Tibial nerve (tissue), 4 donors: ENCODE measurements at regions not wholly inside any gene's neighbourhood (a gene's known extent, or its start where the extent isn't known, plus 50 kb on each side); places are given as distances from the start of the nearest gene placed in this dataset.

Experiments
- DNase-seq, 2 donors: peaks; one replicate each; pipeline ENCODE4 v3.0.0-alpha.2; 2019; ENCODE audit warnings: low spot score in 2 of 2
- H3K27ac ChIP-seq, 4 donors: fragments of 200-600 bp; sonication (generic) in 3 of 4; one replicate each; pipeline ENCODE4 v1.5.1; 2017 to 2019; ENCODE audit warnings: mild to moderate bottlenecking in 1 of 4
- H3K27me3 ChIP-seq, 2 donors: fragments of 200-600 bp; sonication (generic) in 1 of 2; one replicate each; pipeline versions ENCODE4 v1.5.1 to v1.6.0; 2017 to 2019
- H3K36me3 ChIP-seq, 3 donors: fragments of 200-600 bp; sonication (generic); one replicate each; pipeline ENCODE4 v1.5.1; 2018 to 2019
- H3K4me1 ChIP-seq, 4 donors: fragments of 200-600 bp; sonication (generic) in 3 of 4; one replicate each; pipeline ENCODE4 v1.5.1; 2017 to 2019
- H3K4me3 ChIP-seq, 4 donors: fragments of 200-600 bp; sonication (generic) in 3 of 4; one replicate each; pipeline ENCODE4 v1.5.1; 2017 to 2019; ENCODE audit warnings: mild to moderate bottlenecking in 1 of 4, moderate library complexity in 1 of 4
- H3K9me3 ChIP-seq, 4 donors: fragments of 200-600 bp; sonication (generic) in 3 of 4; one replicate each; pipeline ENCODE4 v1.5.1; 2017 to 2019
- EP300 ChIP-seq, 2 donors: sonication (generic); formaldehyde crosslinking; IDR thresholded peaks; one replicate each; pipeline ENCODE4 v1.6.1; 2017; ENCODE audit warnings: antibody characterized with exemption in 2 of 2, mild to moderate bottlenecking in 1 of 2
- POLR2A ChIP-seq, 2 donors: fragments of 450-650 bp; IDR thresholded peaks; one replicate each; pipeline ENCODE4 v1.6.1; 2017; ENCODE audit warnings: antibody characterized with exemption in 2 of 2, mild to moderate bottlenecking in 2 of 2, moderate library complexity in 2 of 2
- WGBS, 2 donors: methylation state at CpG; one replicate each; pipeline ENCODE4 v1.1.5; 2018; 5-methylcytosine and 5-hydroxymethylcytosine counted together
- TF ChIP-seq, protein P1 (sequence below), 5 experiments: fragments of 200-600 bp in 3 of 5; fragments of 450-650 bp in 2 of 5; sonication (generic) in 3 of 5; IDR thresholded peaks; one replicate each; pipeline ENCODE4 v1.5.1; 2016 to 2019; ENCODE audit warnings: antibody characterized with exemption in 5 of 5, mild to moderate bottlenecking in 3 of 5, moderate library complexity in 2 of 5

DNA sequence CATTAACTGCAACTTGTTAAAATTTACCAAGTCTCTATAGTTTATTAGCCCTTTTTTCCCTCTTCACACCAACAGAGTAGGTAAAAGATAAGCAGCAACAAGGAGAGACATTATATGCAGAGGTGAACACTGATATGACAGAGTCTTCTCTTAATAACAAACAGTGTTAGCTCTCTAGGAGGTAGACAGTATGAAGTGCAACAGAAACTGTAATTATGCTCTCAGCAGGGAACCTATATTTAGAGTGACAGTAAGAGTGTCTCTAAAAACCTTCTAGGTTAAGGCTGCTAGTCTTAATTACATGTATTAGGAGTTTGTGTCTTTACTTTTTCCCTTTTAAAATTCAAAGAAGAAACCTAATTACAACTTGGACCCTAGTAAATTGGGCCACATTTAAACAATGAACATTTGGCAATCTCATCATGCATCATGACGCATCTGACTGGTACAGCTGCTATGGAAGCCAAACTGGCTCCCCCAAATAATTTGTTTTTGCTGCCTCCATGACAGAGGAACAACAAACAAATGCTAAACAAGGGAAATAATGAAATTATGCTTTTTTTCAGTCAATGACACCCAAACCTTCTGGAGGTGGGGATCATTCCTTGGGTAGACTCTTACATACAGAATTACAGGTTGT is 69.9 kb upstream of the MMADHC start:
- TF ChIP-seq, protein P1, sequence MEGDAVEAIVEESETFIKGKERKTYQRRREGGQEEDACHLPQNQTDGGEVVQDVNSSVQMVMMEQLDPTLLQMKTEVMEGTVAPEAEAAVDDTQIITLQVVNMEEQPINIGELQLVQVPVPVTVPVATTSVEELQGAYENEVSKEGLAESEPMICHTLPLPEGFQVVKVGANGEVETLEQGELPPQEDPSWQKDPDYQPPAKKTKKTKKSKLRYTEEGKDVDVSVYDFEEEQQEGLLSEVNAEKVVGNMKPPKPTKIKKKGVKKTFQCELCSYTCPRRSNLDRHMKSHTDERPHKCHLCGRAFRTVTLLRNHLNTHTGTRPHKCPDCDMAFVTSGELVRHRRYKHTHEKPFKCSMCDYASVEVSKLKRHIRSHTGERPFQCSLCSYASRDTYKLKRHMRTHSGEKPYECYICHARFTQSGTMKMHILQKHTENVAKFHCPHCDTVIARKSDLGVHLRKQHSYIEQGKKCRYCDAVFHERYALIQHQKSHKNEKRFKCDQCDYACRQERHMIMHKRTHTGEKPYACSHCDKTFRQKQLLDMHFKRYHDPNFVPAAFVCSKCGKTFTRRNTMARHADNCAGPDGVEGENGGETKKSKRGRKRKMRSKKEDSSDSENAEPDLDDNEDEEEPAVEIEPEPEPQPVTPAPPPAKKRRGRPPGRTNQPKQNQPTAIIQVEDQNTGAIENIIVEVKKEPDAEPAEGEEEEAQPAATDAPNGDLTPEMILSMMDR (IDR thresholded peaks at IDR 0.05), result no peak
- no peak for TF ChIP-seq POLR2A (IDR thresholded peaks at IDR 0.05)
- no peak for TF ChIP-seq EP300 (IDR thresholded peaks at IDR 0.05)
- H3K4me1 ChIP-seq, result peaks cover 0 to 5% (median 2%) of the 10 kb centered on the region in 4 donors

DNA sequence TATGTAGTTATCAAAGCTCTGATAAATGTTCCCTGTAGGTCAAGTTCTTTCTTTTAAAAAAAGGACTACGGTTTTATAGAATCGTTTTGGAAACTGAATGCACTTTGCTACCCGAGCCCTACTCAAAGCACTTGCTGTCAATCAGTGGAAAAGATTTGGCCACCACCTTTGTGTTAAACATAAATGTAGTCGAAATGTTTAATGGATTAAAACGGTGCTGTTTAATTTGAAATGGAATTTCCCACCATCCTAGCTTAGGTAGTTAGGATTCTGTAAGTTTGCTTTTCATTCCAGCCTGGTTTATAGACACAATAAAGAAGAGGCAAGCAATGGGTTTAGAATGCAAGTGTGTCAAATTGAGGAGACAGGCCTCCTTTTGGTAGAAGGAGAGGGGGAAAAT is 69.4 kb upstream of the MMADHC start:
- no peaks in the 10 kb centered on the region for H3K36me3 ChIP-seq
- no peak for DNase-seq
- TF ChIP-seq EP300 (IDR thresholded peaks at IDR 0.05), result no peak
- no peak for TF ChIP-seq POLR2A (IDR thresholded peaks at IDR 0.05)
- TF ChIP-seq, protein P1 (IDR thresholded peaks at IDR 0.05), result no peak
- 72 to 82% methylated on average over 5 of the region's 5 CpGs for WGBS, 2 donors
- peaks cover 0 to 3% (median 1%) of the 10 kb centered on the region in 4 donors for H3K4me1 ChIP-seq
- H3K9me3 ChIP-seq, result no peaks in the 10 kb centered on the region
- no peaks in the 10 kb centered on the region for H3K27me3 ChIP-seq
- no peak overlapping the region for H3K4me3 ChIP-seq
- H3K27ac ChIP-seq, result no peak overlapping the region

More for the DNA sequence above, 69.9 kb upstream of the MMADHC start:
- H3K36me3 ChIP-seq, result no peaks in the 10 kb centered on the region
- no peak overlapping the region for H3K27ac ChIP-seq
- no peaks in the 10 kb centered on the region for H3K27me3 ChIP-seq
- no peak overlapping the region for H3K4me3 ChIP-seq
- H3K9me3 ChIP-seq, result no peaks in the 10 kb centered on the region
- WGBS, 2 donors, result 87 to 92% methylated on average over 1 of the region's 1 CpG
- DNase-seq, result no peak

DNA sequence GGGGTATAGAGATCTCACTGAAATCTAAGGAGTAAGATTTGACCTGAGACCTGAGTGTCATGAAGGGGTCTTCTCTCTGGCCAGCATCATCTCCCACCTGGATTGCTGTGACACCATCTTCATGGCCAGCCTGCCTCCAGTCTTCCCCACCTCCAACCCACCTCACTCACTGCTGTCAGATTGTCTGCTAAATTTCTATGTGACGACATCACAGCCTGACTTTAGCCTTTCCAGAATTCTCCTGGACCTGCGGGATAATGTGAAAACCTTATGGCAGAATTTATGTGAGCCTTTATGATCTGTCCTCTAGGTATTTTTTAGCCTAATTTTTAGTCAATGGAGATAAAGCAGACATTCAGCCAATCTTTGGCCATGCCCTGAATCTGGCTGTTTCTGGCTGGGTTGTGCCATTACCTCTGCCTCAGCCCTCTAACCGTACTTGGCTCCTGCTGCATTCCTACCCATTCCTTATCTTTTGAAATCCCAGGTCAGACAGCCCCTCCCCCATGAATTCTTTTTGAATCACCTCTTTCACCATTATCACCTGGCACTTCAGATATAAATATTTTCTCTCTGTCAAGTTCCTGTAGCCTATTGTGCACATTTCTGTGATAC is 66.4 kb upstream of the MMADHC start:
- WGBS, 2 donors, result 81 to 95% methylated on average over 3 of the region's 3 CpGs
- no peak for TF ChIP-seq EP300 (IDR thresholded peaks at IDR 0.05)
- TF ChIP-seq, protein P1 (IDR thresholded peaks at IDR 0.05), result no peak
- TF ChIP-seq POLR2A (IDR thresholded peaks at IDR 0.05), result no peak

DNA sequence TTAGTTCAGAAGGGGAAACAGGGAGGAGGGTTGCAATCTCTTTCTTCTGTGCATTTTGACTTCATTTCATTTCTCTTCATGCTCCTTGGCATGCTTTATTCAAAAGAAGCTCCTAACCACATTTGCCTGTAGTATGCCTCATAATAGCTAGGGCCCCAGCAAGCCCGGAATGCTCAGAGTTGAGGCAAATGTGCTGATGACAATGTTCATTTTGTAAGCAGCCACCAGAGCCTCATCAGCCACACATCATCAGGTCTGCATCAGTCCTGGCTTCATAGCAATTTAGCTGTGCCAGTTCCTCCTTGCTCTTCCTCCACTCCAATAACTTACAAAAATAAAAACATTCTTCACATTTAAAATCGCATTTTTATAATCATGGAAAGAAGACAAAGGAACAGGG is 65.4 kb upstream of the MMADHC start:
- no peaks in the 10 kb centered on the region for H3K36me3 ChIP-seq
- 56 to 59% methylated on average over 2 of the region's 2 CpGs for WGBS, 2 donors
- H3K27me3 ChIP-seq, result no peaks in the 10 kb centered on the region
- no peak overlapping the region for H3K27ac ChIP-seq
- H3K4me1 ChIP-seq, result no peaks in the 10 kb centered on the region
- no peak overlapping the region for H3K4me3 ChIP-seq
- DNase-seq, result no peak
- TF ChIP-seq, protein P1 (IDR thresholded peaks at IDR 0.05), result no peak
- TF ChIP-seq EP300 (IDR thresholded peaks at IDR 0.05) (no peak), POLR2A (IDR thresholded peaks at IDR 0.05) (no peak)
- no peaks in the 10 kb centered on the region for H3K9me3 ChIP-seq

More for the DNA sequence above, 66.4 kb upstream of the MMADHC start:
- Histone ChIP-seq H3K9me3 (no peaks in the 10 kb centered on the region), H3K36me3 (no peaks in the 10 kb centered on the region), H3K4me3 (no peak overlapping the region), H3K27me3 (no peaks in the 10 kb centered on the region), H3K27ac (no peak overlapping the region), H3K4me1 (no peaks in the 10 kb centered on the region)
- DNase-seq, result no peak

DNA sequence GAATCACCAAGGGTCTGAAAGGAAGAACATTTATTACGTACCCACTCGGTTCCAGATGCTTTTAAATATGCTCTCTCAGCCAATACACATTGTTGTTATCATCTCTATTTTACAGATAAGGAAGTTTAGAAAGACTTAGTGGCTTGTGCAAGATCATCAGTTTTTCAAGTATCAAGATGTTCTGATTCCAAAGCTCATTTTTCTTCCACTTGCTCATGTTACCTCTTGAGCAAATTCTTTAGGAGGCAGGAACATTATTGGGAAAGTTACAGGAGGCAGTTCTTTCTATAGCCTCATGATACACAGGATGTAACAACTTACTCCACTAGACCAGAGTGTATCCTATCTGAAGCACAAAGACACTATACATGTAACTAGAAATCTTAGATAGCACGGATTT is 65.0 kb upstream of the MMADHC start:
- Histone ChIP-seq H3K27ac (no peak overlapping the region), H3K36me3 (no peaks in the 10 kb centered on the region), H3K4me1 (no peaks in the 10 kb centered on the region), H3K4me3 (no peak overlapping the region), H3K9me3 (no peaks in the 10 kb centered on the region), H3K27me3 (no peaks in the 10 kb centered on the region)
- TF ChIP-seq POLR2A (IDR thresholded peaks at IDR 0.05) (no peak), EP300 (IDR thresholded peaks at IDR 0.05) (no peak)
- TF ChIP-seq, protein P1 (IDR thresholded peaks at IDR 0.05), result no peak
- WGBS, 2 donors, result 76 to 77% methylated on average over 3 of the region's 3 CpGs
- DNase-seq, result no peak
